ENCODE measurements at regions not wholly inside any gene's neighbourhood (a gene's known extent, or its start where the extent isn't known, plus 50 kb on each side); places are given as distances from the start of the nearest gene placed in this dataset.

DNA sequence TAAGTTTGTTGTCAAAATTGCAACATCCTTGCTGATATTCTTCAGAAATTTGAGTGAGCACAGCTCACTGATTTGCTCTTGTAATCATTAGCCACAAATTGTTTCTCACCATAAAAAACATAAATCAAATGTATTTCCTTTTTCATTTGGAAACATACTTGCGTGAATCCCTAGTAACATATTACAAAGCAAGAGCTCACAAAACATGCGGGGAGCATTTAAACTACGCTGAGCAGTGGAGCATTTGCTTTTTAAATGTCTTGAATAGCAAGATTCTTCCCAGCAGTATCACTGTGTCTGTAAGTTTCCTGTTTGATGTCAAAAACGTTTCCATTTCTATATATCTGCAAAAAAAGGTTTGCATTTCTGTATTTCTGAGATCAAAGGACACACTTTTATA, 788.3 kb upstream of the SALL3 start:
- no peak overlapping the region for H3K4me3 ChIP-seq (ENCODE audit: low read depth, low read length)
- TF ChIP-seq POLR2A (IDR thresholded peaks at IDR 0.05; ENCODE audit: extremely low read depth, insufficient read length) (no peak), MYC (IDR thresholded peaks at IDR 0.05; ENCODE audit: low read depth, low read length) (no peak)
- TF ChIP-seq, protein P1, sequence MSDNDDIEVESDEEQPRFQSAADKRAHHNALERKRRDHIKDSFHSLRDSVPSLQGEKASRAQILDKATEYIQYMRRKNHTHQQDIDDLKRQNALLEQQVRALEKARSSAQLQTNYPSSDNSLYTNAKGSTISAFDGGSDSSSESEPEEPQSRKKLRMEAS (IDR thresholded peaks at IDR 0.05; ENCODE audit: low read depth, low read length) = no peak
- TF ChIP-seq, protein P2, sequence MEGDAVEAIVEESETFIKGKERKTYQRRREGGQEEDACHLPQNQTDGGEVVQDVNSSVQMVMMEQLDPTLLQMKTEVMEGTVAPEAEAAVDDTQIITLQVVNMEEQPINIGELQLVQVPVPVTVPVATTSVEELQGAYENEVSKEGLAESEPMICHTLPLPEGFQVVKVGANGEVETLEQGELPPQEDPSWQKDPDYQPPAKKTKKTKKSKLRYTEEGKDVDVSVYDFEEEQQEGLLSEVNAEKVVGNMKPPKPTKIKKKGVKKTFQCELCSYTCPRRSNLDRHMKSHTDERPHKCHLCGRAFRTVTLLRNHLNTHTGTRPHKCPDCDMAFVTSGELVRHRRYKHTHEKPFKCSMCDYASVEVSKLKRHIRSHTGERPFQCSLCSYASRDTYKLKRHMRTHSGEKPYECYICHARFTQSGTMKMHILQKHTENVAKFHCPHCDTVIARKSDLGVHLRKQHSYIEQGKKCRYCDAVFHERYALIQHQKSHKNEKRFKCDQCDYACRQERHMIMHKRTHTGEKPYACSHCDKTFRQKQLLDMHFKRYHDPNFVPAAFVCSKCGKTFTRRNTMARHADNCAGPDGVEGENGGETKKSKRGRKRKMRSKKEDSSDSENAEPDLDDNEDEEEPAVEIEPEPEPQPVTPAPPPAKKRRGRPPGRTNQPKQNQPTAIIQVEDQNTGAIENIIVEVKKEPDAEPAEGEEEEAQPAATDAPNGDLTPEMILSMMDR (IDR thresholded peaks at IDR 0.05; ENCODE audit: low read depth, low read length) = no peak
- no peak for DNase-seq (ENCODE audit: low read depth)

DNA sequence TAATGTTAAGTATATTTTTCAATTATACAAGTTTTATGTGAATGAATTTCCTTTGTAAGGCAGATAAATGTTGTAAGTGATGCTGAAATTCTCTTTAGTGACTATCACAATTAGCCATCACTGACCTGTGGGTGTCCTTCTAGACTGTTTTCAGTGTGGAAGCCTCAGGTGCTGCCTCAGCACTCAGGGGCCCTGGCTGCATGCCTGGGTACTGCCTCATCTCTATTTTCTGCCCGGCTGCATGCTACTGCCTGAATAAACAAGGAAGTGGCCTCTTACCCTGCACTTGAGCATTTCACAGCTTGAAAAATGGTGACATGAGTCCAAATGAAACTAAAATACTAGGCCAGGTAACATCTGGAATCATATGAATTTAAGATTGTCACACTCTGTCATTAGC, 787.6 kb upstream of the SALL3 start:
- DNase-seq (ENCODE audit: low read depth) = no peak

DNA sequence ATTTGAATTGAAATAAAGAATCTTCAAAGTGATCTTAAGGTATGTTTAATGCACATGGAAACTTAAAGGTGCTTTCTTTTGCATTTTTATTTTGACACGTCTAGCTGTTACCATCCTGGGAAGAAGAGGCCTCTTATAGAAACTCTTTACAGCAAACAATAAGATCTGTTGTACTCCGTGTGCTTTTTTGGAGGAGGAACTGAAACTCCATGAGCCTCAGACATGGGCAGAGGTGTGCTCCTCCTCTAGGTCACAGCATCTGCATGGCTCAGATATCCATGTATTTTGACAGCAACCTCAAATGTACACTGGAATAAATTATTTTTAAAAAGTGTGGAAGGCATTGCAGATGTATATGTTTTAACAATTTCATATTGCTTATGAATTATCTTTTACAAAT, 783.3 kb upstream of the SALL3 start:
- TF ChIP-seq, protein P2 (IDR thresholded peaks at IDR 0.05; ENCODE audit: low read depth, low read length) = no peak
- TF ChIP-seq MYC (IDR thresholded peaks at IDR 0.05; ENCODE audit: low read depth, low read length) = no peak
- TF ChIP-seq, protein P1 (IDR thresholded peaks at IDR 0.05; ENCODE audit: low read depth, low read length) = no peak
- TF ChIP-seq POLR2A (IDR thresholded peaks at IDR 0.05; ENCODE audit: extremely low read depth, insufficient read length) = no peak
- no peak for DNase-seq (ENCODE audit: low read depth)
- H3K4me3 ChIP-seq (ENCODE audit: low read depth, low read length) = no peak overlapping the region

More for the DNA sequence above, 787.6 kb upstream of the SALL3 start:
- no peak for TF ChIP-seq MYC (IDR thresholded peaks at IDR 0.05; ENCODE audit: low read depth, low read length)
- TF ChIP-seq, protein P1 (IDR thresholded peaks at IDR 0.05; ENCODE audit: low read depth, low read length) = no peak
- TF ChIP-seq, protein P2 (IDR thresholded peaks at IDR 0.05; ENCODE audit: low read depth, low read length) = no peak
- TF ChIP-seq POLR2A (IDR thresholded peaks at IDR 0.05; ENCODE audit: extremely low read depth, insufficient read length) = no peak
- H3K4me3 ChIP-seq (ENCODE audit: low read depth, low read length) = no peak overlapping the region

DNA sequence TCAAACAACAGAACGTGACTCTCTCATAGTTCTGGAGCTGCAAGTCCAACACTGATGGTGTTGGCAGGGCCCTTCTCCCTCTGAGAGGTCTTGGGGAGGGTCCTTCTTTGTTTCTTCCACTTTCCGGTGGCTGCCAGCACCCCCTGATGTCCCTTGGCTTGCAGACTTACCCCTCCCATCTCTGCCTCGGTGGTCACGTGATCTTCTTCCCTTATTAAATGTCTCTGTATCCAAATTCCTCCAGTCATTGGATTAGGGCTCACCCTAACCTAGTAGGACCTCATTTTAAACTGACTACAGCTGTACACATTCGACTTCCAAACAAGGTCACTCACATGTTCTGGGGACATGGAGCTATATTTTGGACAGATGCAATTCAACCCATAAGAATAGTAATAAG, 780.6 kb upstream of the SALL3 start:
- TF ChIP-seq POLR2A (IDR thresholded peaks at IDR 0.05; ENCODE audit: extremely low read depth, insufficient read length) (no peak), MYC (IDR thresholded peaks at IDR 0.05; ENCODE audit: low read depth, low read length) (no peak)
- DNase-seq (ENCODE audit: low read depth) = no peak
- no peak overlapping the region for H3K4me3 ChIP-seq (ENCODE audit: low read depth, low read length)

DNA sequence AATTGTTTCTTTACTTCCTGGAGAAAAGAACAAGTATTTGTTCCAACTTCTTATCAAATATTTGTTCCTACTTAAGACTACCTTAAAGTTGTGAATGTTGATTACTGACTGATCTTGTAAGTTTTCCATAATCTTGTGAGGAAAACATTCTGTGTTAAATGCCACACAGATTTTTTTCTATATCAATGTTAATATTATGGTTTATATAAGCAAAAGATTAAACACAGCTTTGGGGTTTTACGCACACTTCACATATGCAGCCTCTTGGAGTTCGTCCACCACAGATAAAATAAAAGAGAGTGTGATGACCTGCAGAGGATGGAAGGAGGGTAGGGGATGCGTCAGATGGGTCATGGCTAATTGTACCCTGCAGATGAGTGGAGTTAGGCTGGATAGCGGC, 780.0 kb upstream of the SALL3 start:
- DNase-seq (ENCODE audit: low read depth) = no peak
- no peak overlapping the region for H3K4me3 ChIP-seq (ENCODE audit: low read depth, low read length)
- TF ChIP-seq POLR2A (IDR thresholded peaks at IDR 0.05; ENCODE audit: extremely low read depth, insufficient read length) (no peak), MYC (IDR thresholded peaks at IDR 0.05; ENCODE audit: low read depth, low read length) (no peak)
- TF ChIP-seq, protein P2 (IDR thresholded peaks at IDR 0.05; ENCODE audit: low read depth, low read length) = no peak
- TF ChIP-seq, protein P1 (IDR thresholded peaks at IDR 0.05; ENCODE audit: low read depth, low read length) = no peak

DNA sequence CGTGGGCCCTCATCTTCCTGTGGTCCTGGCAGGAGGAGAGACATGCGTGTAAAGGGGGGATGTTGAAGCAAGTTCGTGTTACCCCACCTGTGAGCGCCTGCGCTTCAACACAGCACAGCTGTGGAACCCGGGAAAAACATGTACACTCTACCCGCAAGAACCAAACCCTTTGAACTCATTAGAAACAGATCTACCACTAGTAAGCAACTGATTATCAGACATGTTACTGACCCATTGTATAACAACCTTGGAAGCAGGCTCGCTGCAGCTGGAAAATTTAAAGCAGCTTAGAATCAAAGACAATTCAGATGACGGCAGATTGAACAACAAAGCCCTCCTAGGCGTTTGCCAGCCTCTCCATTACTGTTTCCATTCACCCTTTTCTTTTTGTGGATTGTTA, 771.7 kb upstream of the SALL3 start:
- H3K4me3 ChIP-seq (ENCODE audit: low read depth, low read length) = no peak overlapping the region
- no peak for DNase-seq (ENCODE audit: low read depth)
- TF ChIP-seq MYC (IDR thresholded peaks at IDR 0.05; ENCODE audit: low read depth, low read length) (no peak), POLR2A (IDR thresholded peaks at IDR 0.05; ENCODE audit: extremely low read depth, insufficient read length) (no peak)
- TF ChIP-seq, protein P2 (IDR thresholded peaks at IDR 0.05; ENCODE audit: low read depth, low read length) = no peak
- TF ChIP-seq, protein P1 (IDR thresholded peaks at IDR 0.05; ENCODE audit: low read depth, low read length) = no peak
